HG03439 (cell line): ENCODE measurements at regions not wholly inside any gene's neighbourhood (a gene's known extent, or its start where the extent isn't known, plus 50 kb on each side); places are given as distances from the start of the nearest gene placed in this dataset.

Experiments used
- ATAC-seq: cut with Tn5 transposase; IDR thresholded peaks from one replicate; pipeline ENCODE4 v1.9.1; 2021; ENCODE audit warnings: mild to moderate bottlenecking, moderate library complexity; ENCODE audit not compliant: unreplicated experiment

GRCh38 chr3:59311231-59311630, 261.4 kb upstream of the CFAP20DC start:
- no peak for ATAC-seq

- no peak for ATAC-seq
These were observed 260.9 kb upstream of the CFAP20DC start for GRCh38 chr3:59310736-59311135.

GRCh38 chr3:59308684-59309083, 258.9 kb upstream of the CFAP20DC start:
- ATAC-seq: no peak

- no peak for ATAC-seq
These were observed 258.2 kb upstream of the CFAP20DC start for GRCh38 chr3:59308001-59308400.

GRCh38 chr3:59306436-59306835, 256.6 kb upstream of the CFAP20DC start:
- ATAC-seq: no peak

GRCh38 chr3:59304296-59304695, 254.5 kb upstream of the CFAP20DC start:
- no peak for ATAC-seq

GRCh38 chr3:59303452-59303851, 253.6 kb upstream of the CFAP20DC start:
- ATAC-seq: no peak

- ATAC-seq: no peak
These were observed 252.6 kb upstream of the CFAP20DC start for GRCh38 chr3:59302442-59302841.

- no peak for ATAC-seq
These were observed 250.9 kb upstream of the CFAP20DC start for GRCh38 chr3:59300733-59301132.

- ATAC-seq: no peak
These were observed 249.7 kb upstream of the CFAP20DC start for GRCh38 chr3:59299561-59299960.

- ATAC-seq: no peak
These were observed 240.5 kb upstream of the CFAP20DC start for GRCh38 chr3:59290358-59290757.

GRCh38 chr3:59289831-59290230, 240.0 kb upstream of the CFAP20DC start:
- no peak for ATAC-seq

- no peak for ATAC-seq
These were observed 239.1 kb upstream of the CFAP20DC start for GRCh38 chr3:59288951-59289350.

GRCh38 chr3:59286791-59287531, 237.1 kb upstream of the CFAP20DC start:
- ATAC-seq: no peak

GRCh38 chr3:59285560-59285959, 235.7 kb upstream of the CFAP20DC start:
- ATAC-seq: no peak

GRCh38 chr3:59284926-59285325, 235.1 kb upstream of the CFAP20DC start:
- no peak for ATAC-seq

GRCh38 chr3:59280113-59280512, 230.3 kb upstream of the CFAP20DC start:
- ATAC-seq: no peak

GRCh38 chr3:59277816-59278215, 228.0 kb upstream of the CFAP20DC start:
- ATAC-seq: no peak

GRCh38 chr3:59277201-59277600, 227.4 kb upstream of the CFAP20DC start:
- ATAC-seq: no peak

GRCh38 chr3:59273976-59274375, 224.2 kb upstream of the CFAP20DC start:
- no peak for ATAC-seq

- no peak for ATAC-seq
These were observed 222.1 kb upstream of the CFAP20DC start for GRCh38 chr3:59271971-59272370.

GRCh38 chr3:59270921-59271320, 221.1 kb upstream of the CFAP20DC start:
- no peak for ATAC-seq

GRCh38 chr3:59270209-59270608, 220.4 kb upstream of the CFAP20DC start:
- no peak for ATAC-seq
